B cell (primary cell): ENCODE measurements at regions not wholly inside any gene's neighbourhood (a gene's known extent, or its start where the extent isn't known, plus 50 kb on each side); places are given as distances from the start of the nearest gene placed in this dataset.

Experiments used
- CTCF ChIP-seq: fragments of 200-600 bp; IDR thresholded peaks from one replicate; pipeline ENCODE4 v1.8.0; 2022; ENCODE audit warnings: antibody characterized with exemption, mild to moderate bottlenecking
- EZH2 ChIP-seq: IDR thresholded peaks from 2 replicates; pipeline ENCODE4 v1.6.1; 2012; ENCODE audit warnings: borderline replicate concordance, low read depth, mild to moderate bottlenecking, moderate library complexity, low read length; ENCODE audit not compliant: insufficient read depth, poor library complexity, severe bottlenecking

- TF ChIP-seq CTCF (no peak), EZH2 (no peak)
Observed at GRCh38 chr4:147163311-147163710, 217.6 kb upstream of the TTC29 start.
